ENCODE measurements at regions not wholly inside any gene's neighbourhood (a gene's known extent, or its start where the extent isn't known, plus 50 kb on each side); places are given as distances from the start of the nearest gene placed in this dataset.

- H3K4me3 ChIP-seq (IDR thresholded peaks at IDR 0.05; ENCODE audit: insufficient read depth, low read depth, low read length): no peak overlapping the region
- no peak overlapping the region for H3K4me2 ChIP-seq
- no peaks in the 10 kb centered on the region for H3K79me2 ChIP-seq (ENCODE audit: insufficient read depth, low read depth)
- no peaks in the 10 kb centered on the region for H3K27me3 ChIP-seq (ENCODE audit: insufficient read depth, low read depth)
- no peak overlapping the region for H3K27ac ChIP-seq
- no peaks in the 10 kb centered on the region for H3K36me3 ChIP-seq (ENCODE audit: insufficient read depth)
- H3K9ac ChIP-seq: no peak overlapping the region
- no peaks in the 10 kb centered on the region for H4K20me1 ChIP-seq (ENCODE audit: insufficient read depth)
- TF ChIP-seq CTCF (conservative IDR thresholded peaks at IDR 0.05; ENCODE audit: low read depth, low read length): no peak
- no peaks in the 10 kb centered on the region for H3K4me1 ChIP-seq (ENCODE audit: low read depth, poor library complexity, severe bottlenecking)
- H2AFZ ChIP-seq (ENCODE audit: low read depth): no peak overlapping the region
Measured at GRCh38 chr10:34033078-34033477, 698.6 kb upstream of the NRP1 start.

GRCh38 chr10:34032564-34032963, 698.1 kb upstream of the NRP1 start:
- no peaks in the 10 kb centered on the region for H3K4me1 ChIP-seq (ENCODE audit: low read depth, poor library complexity, severe bottlenecking)
- no peak overlapping the region for H3K4me2 ChIP-seq
- no peak overlapping the region for H3K27ac ChIP-seq
- no peaks in the 10 kb centered on the region for H3K79me2 ChIP-seq (ENCODE audit: insufficient read depth, low read depth)
- H3K4me3 ChIP-seq (IDR thresholded peaks at IDR 0.05; ENCODE audit: insufficient read depth, low read depth, low read length): no peak overlapping the region
- H4K20me1 ChIP-seq (ENCODE audit: insufficient read depth): no peaks in the 10 kb centered on the region
- no peaks in the 10 kb centered on the region for H3K36me3 ChIP-seq (ENCODE audit: insufficient read depth)
- no peak for TF ChIP-seq CTCF (conservative IDR thresholded peaks at IDR 0.05; ENCODE audit: low read depth, low read length)
- no peaks in the 10 kb centered on the region for H3K27me3 ChIP-seq (ENCODE audit: insufficient read depth, low read depth)
- no peak overlapping the region for H3K9ac ChIP-seq
- H2AFZ ChIP-seq (ENCODE audit: low read depth): no peak overlapping the region

GRCh38 chr10:34031400-34031799, 696.9 kb upstream of the NRP1 start:
- no peaks in the 10 kb centered on the region for H3K79me2 ChIP-seq (ENCODE audit: insufficient read depth, low read depth)
- no peak overlapping the region for H2AFZ ChIP-seq (ENCODE audit: low read depth)
- H3K36me3 ChIP-seq (ENCODE audit: insufficient read depth): no peaks in the 10 kb centered on the region
- H3K9ac ChIP-seq: no peak overlapping the region
- H3K4me3 ChIP-seq (IDR thresholded peaks at IDR 0.05; ENCODE audit: insufficient read depth, low read depth, low read length): no peak overlapping the region
- H3K27me3 ChIP-seq (ENCODE audit: insufficient read depth, low read depth): no peaks in the 10 kb centered on the region
- TF ChIP-seq CTCF (conservative IDR thresholded peaks at IDR 0.05; ENCODE audit: low read depth, low read length): no peak
- H3K4me2 ChIP-seq: no peak overlapping the region
- H3K27ac ChIP-seq: no peak overlapping the region
- H3K4me1 ChIP-seq (ENCODE audit: low read depth, poor library complexity, severe bottlenecking): no peaks in the 10 kb centered on the region
- no peaks in the 10 kb centered on the region for H4K20me1 ChIP-seq (ENCODE audit: insufficient read depth)

GRCh38 chr10:34029455-34029854, 695.0 kb upstream of the NRP1 start:
- H4K20me1 ChIP-seq (ENCODE audit: insufficient read depth): no peaks in the 10 kb centered on the region
- no peak for TF ChIP-seq CTCF (conservative IDR thresholded peaks at IDR 0.05; ENCODE audit: low read depth, low read length)
- H3K27me3 ChIP-seq (ENCODE audit: insufficient read depth, low read depth): no peaks in the 10 kb centered on the region
- no peak overlapping the region for H3K27ac ChIP-seq
- H3K36me3 ChIP-seq (ENCODE audit: insufficient read depth): no peaks in the 10 kb centered on the region
- H3K79me2 ChIP-seq (ENCODE audit: insufficient read depth, low read depth): no peaks in the 10 kb centered on the region
- H3K4me3 ChIP-seq (IDR thresholded peaks at IDR 0.05; ENCODE audit: insufficient read depth, low read depth, low read length): no peak overlapping the region
- H3K9ac ChIP-seq: no peak overlapping the region
- H2AFZ ChIP-seq (ENCODE audit: low read depth): no peak overlapping the region
- H3K4me2 ChIP-seq: no peak overlapping the region
- no peaks in the 10 kb centered on the region for H3K4me1 ChIP-seq (ENCODE audit: low read depth, poor library complexity, severe bottlenecking)

- H3K4me3 ChIP-seq (IDR thresholded peaks at IDR 0.05; ENCODE audit: insufficient read depth, low read depth, low read length): no peak overlapping the region
- no peaks in the 10 kb centered on the region for H4K20me1 ChIP-seq (ENCODE audit: insufficient read depth)
- H3K4me2 ChIP-seq: no peak overlapping the region
- no peak overlapping the region for H2AFZ ChIP-seq (ENCODE audit: low read depth)
- no peaks in the 10 kb centered on the region for H3K79me2 ChIP-seq (ENCODE audit: insufficient read depth, low read depth)
- H3K36me3 ChIP-seq (ENCODE audit: insufficient read depth): no peaks in the 10 kb centered on the region
- no peak overlapping the region for H3K27ac ChIP-seq
- H3K27me3 ChIP-seq (ENCODE audit: insufficient read depth, low read depth): no peaks in the 10 kb centered on the region
- H3K9ac ChIP-seq: no peak overlapping the region
- TF ChIP-seq CTCF (conservative IDR thresholded peaks at IDR 0.05; ENCODE audit: low read depth, low read length): no peak
- no peaks in the 10 kb centered on the region for H3K4me1 ChIP-seq (ENCODE audit: low read depth, poor library complexity, severe bottlenecking)
Measured at GRCh38 chr10:34028936-34029335, 694.5 kb upstream of the NRP1 start.

Data from KMS-11 (cell line).